Activated naive CD8-positive, alpha-beta T cell treated with anti-CD3 and anti-CD28 coated beads, Interleukin-2, amount 50 U/mL, for 24 hours (primary cell): ENCODE measurements at regions not wholly inside any gene's neighbourhood (a gene's known extent, or its start where the extent isn't known, plus 50 kb on each side); places are given as distances from the start of the nearest gene placed in this dataset.

Experiments
- ATAC-seq: fragments of 150-1000 bp; cut with Tn5 transposase; one replicate; pipeline ENCODE4 v1.10.0; 2021
- DNase-seq: peaks from one replicate; pipeline ENCODE4 v3.0.0; 2021
- H3K27ac Mint-ChIP-seq: one replicate; pipeline ENCODE4 v1.8.0; 2021; ENCODE audit warnings: mild to moderate bottlenecking, mixed read lengths
- H3K27me3 Mint-ChIP-seq: one replicate; pipeline ENCODE4 v1.8.0; 2021; ENCODE audit warnings: mixed read lengths
- H3K36me3 Mint-ChIP-seq: one replicate; pipeline ENCODE4 v1.8.0; 2021; ENCODE audit warnings: low read depth, mixed read lengths
- H3K4me1 Mint-ChIP-seq: one replicate; pipeline ENCODE4 v1.8.0; 2021; ENCODE audit warnings: mixed read lengths
- H3K4me3 Mint-ChIP-seq: one replicate; pipeline ENCODE4 v1.8.0; 2021; ENCODE audit warnings: mild to moderate bottlenecking, moderate library complexity, mixed read lengths
- H3K9me3 Mint-ChIP-seq: one replicate; pipeline ENCODE4 v1.8.0; 2021; ENCODE audit warnings: mixed read lengths

DNA sequence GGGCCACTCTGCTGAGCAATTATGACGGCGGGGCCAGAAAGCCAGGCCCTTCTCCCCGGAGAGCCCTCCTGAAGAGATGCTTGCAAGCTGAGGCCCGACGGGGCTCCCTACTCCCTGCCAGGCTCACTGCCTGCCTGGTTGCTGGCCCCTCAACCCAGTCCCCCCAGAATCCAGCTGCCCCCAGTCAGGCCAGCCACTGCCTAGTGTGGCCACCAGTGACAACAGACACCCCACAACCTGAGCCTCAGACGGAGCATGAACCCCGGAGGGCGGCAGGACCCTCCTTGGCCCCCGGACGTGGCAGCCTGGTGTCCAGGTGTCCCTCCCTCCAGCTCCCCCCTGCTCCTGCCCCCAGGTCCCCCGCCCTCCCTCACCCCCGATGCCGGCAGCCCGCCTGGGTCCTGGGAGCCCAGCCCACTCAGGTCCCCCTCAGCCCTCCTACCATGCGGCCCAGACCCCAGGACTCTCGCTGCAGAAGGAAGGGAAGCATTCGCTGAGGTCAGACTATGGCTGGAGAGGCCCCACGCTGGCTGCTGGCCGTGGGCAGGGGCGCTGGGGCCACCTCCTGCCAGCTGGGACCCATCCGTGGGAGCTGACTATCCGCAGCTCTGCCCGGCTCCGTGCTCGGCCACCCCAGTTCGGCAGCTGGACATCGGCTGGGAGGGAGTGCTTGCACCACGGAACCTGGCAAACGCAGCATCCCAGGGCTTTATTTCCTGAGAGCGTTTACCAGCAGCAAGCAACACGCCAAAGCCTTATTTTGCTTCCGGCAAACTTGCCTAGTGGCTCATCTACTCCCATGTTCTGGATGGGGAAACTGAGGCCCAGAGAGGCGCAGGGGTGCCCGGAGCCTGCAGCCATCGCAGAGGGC is 89.8 kb downstream of the UNCX start:
- DNase-seq (no peak), ATAC-seq (no peak)
- Mint-ChIP-seq H3K9me3 (no peaks in the 10 kb centered on the region), H3K27ac (no peak overlapping the region), H3K4me1 (no peaks in the 10 kb centered on the region), H3K36me3 (no peaks in the 10 kb centered on the region), H3K4me3 (no peak overlapping the region), H3K27me3 (peaks cover 5% of the 10 kb centered on the region)

DNA sequence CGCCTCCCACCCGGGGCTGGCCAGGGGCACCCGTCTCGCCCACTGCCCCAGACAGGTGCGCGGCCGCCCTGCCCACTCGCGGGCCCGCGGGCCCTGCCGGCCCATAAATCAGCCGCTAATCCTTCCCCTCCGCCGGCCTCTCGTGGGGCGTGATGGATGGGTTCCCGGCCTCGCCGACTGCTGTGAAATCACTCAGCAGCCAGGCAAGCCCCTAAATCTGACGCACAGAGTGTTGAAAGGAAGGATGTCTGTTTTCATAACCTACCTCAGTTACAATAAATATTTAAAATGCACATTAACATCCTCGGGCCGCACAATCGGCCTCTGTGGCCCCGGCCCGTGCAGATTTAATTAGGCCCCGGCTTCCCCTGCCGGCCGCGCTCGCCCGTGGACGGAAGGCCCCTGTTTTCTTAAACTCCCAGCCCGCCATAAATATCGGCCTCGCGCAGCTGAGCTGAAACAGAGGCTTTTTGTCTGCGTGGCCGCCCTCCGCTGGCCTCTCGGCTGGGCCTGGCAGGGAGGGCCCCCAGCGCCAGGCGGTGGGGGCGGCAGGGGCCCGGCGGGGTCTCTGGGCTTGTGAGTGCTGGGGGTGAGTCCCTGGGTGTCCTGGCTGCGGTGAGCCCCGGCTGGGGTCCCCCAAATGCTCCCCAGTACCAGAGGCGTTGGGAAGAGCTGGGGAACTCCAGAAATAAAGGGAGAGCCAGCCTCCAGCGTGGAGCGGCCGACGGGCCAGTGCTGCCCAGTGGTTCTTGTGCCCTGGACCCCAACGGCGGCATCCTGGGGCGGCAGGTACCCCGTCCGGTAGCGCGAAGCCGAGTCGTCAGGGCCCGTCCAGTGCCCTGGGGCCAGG is 90.7 kb downstream of the UNCX start:
- ATAC-seq (no peak), DNase-seq (no peak)
- Mint-ChIP-seq H3K27me3 (peaks cover 5% of the 10 kb centered on the region), H3K27ac (no peak overlapping the region), H3K4me3 (no peak overlapping the region), H3K4me1 (no peaks in the 10 kb centered on the region), H3K9me3 (no peaks in the 10 kb centered on the region), H3K36me3 (no peaks in the 10 kb centered on the region)

DNA sequence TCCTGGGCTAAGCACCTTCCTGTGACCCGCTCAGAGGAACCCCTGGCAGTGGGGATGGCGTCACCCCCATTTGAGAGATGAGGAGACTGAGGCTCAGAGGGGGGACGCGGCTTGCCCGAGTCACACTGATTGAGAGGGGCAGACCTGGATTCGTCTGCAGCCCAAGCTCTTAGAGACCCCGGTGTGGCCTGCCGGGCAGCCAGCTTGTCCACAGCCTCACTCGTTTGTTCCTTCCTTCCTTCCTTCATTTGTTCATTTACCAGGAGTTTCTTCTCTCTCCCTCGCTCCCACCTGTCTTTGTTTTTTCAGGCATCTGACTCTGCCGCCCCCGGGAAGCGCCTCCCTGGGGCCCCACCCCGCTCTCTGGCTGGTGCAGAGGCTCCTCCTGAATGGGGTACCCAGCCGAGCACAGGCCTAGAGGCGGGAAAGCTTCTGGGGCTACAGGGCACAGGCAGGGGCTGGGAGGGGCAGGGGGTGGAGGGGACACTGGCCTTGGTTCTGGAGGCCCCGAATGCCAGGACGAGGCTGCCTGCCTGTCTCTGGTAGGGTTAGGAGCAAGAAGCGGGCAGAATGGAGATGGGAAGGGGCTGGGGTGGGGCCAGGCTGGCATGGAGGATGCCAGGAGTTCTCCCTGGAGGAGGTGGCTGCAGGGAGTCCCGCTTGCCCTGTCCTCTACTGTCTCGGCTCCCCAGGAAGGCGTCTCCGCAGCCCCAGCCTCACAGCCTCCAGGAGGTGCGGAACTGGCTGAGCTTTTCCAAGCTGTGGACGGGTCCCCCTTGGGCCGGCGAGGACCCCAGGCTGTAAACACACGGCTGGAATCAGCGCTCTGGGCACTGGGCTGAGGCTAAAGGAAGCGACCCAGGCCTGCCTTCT is 91.6 kb downstream of the UNCX start:
- no peak for DNase-seq
- no peaks in the 10 kb centered on the region for H3K4me1 Mint-ChIP-seq
- H3K27me3 Mint-ChIP-seq = peaks cover 5% of the 10 kb centered on the region

DNA sequence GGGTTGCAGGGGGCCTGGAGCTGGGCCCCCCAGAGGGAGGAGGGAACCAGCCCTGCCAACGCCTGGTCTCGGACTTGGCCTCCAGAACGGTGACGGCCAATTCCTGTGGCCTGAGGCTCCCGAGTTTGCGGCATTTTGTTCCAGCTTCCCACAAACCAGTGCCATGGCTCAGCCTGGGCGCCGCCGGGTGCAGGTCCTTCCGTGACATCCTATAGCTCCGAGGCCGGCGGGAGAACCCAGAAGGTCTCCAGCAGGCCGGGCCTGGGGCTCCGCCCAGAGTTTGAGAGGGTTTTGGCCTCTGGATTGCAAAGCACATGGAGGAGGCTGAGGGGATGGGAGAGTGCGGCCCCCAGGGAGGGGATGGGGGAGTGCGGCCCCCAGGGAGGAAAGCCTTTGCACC is 92.6 kb downstream of the UNCX start:
- Mint-ChIP-seq H3K27me3 (peaks cover 5% of the 10 kb centered on the region), H3K36me3 (no peaks in the 10 kb centered on the region), H3K27ac (no peak overlapping the region), H3K4me3 (no peak overlapping the region), H3K9me3 (no peaks in the 10 kb centered on the region), H3K4me1 (no peaks in the 10 kb centered on the region)
- DNase-seq = no peak
- no peak for ATAC-seq

More for the DNA sequence above, 91.6 kb downstream of the UNCX start:
- Mint-ChIP-seq H3K9me3 (no peaks in the 10 kb centered on the region), H3K27ac (no peak overlapping the region), H3K4me3 (no peak overlapping the region), H3K36me3 (no peaks in the 10 kb centered on the region)
- ATAC-seq = no peak

DNA sequence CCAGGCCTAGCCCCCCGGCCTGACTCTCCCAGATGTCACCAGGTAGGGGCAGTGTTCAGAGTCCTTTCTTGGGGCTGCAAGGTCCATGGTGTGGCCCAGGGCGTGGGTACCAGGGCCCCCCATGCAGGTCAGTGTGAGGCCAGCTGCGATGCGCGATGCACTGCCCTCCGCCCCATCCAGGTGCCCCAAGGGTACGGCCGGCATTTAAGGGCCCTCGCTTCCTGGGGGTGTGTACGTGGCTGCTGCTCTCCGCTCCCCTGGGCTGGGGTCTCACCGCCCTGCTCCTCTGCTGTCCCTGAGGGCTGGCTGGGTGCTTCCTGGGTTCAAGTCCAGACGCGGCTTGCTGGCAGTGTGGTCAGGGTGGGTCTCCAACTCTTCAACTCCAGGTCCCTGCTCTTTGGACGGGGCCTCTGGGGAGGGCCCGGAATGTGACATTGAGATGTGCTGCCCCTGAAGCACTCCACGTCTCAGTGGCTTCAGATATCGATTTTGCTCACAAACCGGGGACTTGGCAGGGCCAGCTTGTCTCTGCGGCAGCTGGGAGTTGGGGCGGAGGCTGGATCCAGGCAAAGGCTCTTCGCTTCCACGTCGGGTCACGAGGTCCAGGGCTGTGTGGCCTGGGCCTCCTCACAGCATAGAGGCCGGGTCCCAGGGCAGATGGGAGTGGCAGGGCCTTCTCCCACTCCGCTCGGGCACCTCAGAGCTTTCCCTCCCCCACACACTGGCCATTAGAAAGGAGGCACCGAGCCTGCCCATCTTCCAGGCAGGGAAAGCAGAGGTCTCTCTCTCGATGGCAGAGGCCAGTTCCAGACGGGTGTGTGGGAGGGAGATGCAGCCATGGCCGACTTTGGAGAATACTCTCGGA is 93.2 kb downstream of the UNCX start:
- no peaks in the 10 kb centered on the region for H3K9me3 Mint-ChIP-seq
- ATAC-seq (no peak), DNase-seq (no peak)
- H3K4me1 Mint-ChIP-seq = no peaks in the 10 kb centered on the region
- H3K27ac Mint-ChIP-seq = no peak overlapping the region
- H3K4me3 Mint-ChIP-seq = no peak overlapping the region
- no peaks in the 10 kb centered on the region for H3K36me3 Mint-ChIP-seq
- H3K27me3 Mint-ChIP-seq = peaks cover 5% of the 10 kb centered on the region

DNA sequence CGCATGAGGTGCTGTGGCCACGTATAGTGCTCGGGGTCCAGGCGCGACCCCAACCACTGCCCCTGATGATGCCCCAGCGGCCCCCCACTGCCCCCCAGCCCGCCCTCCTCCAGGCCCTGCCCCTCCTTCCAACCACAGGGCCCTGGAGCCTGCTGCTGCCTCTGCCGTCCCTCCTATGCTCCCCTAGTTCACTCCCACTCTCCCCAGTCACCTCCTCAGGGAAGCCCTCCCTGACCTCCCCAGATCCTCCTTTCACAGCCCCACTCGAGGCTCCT is 93.8 kb downstream of the UNCX start:
- H3K27ac Mint-ChIP-seq = no peak overlapping the region

DNA sequence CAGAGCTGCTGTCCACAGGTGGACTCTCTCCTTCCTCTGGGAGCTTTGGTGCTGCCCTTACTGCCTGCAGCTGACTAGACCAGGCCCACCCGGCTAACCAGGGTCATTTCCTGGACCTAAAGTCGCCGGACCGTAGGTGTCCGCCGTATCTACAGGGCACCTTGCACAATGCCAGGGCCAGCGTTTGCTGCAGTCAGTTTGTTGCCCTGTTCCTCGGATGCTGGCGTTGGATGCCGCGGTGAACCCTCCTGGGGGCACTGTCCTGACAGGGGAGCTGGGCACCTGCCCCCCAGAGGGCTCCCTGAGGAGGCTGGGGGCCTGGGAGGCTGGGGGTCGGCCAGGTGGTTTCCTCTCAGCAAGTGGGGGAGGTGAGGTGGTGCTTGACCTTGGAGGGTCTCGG is 96.6 kb downstream of the UNCX start:
- ATAC-seq (no peak), DNase-seq (no peak)
- H3K4me1 Mint-ChIP-seq = no peaks in the 10 kb centered on the region
- H3K9me3 Mint-ChIP-seq = no peaks in the 10 kb centered on the region
- H3K4me3 Mint-ChIP-seq = no peak overlapping the region
- H3K27me3 Mint-ChIP-seq = peaks cover 8% of the 10 kb centered on the region
- no peak overlapping the region for H3K27ac Mint-ChIP-seq
- no peaks in the 10 kb centered on the region for H3K36me3 Mint-ChIP-seq

More for the DNA sequence above, 93.8 kb downstream of the UNCX start:
- Mint-ChIP-seq H3K4me1 (no peaks in the 10 kb centered on the region), H3K4me3 (no peak overlapping the region), H3K9me3 (no peaks in the 10 kb centered on the region), H3K27me3 (peaks cover 5% of the 10 kb centered on the region), H3K36me3 (no peaks in the 10 kb centered on the region)
- ATAC-seq = no peak
- no peak for DNase-seq

DNA sequence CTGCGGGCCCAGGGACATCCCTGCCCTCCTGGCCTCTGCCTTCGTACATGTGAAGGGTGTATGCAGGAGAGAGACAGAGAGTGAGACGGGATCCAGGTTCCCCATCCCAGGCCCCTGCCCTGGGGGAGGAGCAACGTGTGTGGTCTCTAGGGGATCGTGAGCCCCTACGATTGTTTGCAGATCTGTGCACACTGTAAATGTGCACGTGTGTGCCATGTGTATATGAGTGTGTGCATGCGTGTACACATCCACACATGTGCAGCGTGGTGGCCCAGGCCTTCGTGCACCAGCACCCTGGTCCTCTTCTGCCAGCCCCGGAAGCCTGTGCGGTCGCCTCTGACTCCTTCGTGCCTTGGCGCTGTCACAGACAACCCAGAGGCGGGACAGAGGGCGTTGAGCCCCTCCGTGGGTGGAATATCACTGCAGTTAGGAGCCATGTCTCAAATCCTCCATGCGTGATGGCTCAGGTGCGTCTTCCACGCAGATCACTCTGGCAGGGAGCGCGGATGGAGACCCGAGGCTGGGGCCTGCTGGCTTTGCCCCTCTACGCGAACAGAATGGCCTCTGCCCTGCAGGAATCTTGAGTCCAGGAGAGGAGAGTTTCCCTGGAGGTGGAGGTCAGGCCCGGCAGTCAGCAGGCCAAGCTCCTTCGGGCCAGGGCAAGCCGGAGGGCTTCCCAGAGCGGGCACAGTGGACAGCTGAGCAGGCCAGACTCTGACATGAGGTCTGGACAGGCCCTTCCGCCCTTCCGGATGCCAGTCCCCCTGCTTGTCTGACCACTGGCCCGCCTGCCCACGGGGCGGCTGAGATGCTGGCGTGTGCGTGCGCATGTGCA is 97.5 kb downstream of the UNCX start:
- ATAC-seq (no peak), DNase-seq (no peak)
- H3K27me3 Mint-ChIP-seq = peaks cover 14% of the 10 kb centered on the region
- H3K36me3 Mint-ChIP-seq = no peaks in the 10 kb centered on the region
- no peak overlapping the region for H3K27ac Mint-ChIP-seq
- H3K4me3 Mint-ChIP-seq = no peak overlapping the region
- H3K4me1 Mint-ChIP-seq = no peaks in the 10 kb centered on the region
- peaks cover 3% of the 10 kb centered on the region for H3K9me3 Mint-ChIP-seq

DNA sequence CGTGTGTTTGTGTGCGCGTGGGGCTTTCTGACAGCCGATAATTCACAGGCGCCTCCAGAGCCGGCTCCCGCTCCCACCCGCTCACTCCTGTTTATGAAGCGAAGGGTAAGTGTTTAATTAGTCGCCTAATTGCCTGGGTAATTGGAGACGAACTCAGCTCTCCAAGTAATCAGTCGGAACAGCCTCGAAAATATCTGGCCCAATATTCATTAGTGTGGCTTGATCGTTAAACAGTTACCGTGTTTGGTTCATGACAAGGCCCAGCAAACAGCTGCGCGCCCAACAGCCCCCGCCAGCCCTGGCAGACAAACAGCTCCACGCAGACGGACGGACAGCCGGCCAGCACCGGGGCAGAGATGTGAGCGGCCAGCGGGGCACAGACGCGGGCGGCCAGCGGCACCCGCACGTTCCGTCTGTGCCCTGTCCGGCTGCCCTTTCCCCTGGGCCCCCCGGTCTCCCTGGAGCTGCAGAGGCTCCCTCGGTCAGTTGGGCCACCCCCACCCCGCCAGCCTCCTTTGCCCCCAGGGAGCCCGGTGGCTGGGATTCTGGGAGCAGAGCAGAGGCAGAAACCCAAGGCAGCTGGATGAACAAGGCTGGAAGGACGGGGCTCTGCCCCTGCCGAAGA is 98.2 kb downstream of the UNCX start:
- DNase-seq = no peak
- Mint-ChIP-seq H3K27me3 (peaks cover 14% of the 10 kb centered on the region), H3K36me3 (no peaks in the 10 kb centered on the region), H3K4me3 (no peak overlapping the region), H3K4me1 (no peaks in the 10 kb centered on the region), H3K9me3 (peaks cover 4% of the 10 kb centered on the region), H3K27ac (no peak overlapping the region)
- ATAC-seq = no peak

DNA sequence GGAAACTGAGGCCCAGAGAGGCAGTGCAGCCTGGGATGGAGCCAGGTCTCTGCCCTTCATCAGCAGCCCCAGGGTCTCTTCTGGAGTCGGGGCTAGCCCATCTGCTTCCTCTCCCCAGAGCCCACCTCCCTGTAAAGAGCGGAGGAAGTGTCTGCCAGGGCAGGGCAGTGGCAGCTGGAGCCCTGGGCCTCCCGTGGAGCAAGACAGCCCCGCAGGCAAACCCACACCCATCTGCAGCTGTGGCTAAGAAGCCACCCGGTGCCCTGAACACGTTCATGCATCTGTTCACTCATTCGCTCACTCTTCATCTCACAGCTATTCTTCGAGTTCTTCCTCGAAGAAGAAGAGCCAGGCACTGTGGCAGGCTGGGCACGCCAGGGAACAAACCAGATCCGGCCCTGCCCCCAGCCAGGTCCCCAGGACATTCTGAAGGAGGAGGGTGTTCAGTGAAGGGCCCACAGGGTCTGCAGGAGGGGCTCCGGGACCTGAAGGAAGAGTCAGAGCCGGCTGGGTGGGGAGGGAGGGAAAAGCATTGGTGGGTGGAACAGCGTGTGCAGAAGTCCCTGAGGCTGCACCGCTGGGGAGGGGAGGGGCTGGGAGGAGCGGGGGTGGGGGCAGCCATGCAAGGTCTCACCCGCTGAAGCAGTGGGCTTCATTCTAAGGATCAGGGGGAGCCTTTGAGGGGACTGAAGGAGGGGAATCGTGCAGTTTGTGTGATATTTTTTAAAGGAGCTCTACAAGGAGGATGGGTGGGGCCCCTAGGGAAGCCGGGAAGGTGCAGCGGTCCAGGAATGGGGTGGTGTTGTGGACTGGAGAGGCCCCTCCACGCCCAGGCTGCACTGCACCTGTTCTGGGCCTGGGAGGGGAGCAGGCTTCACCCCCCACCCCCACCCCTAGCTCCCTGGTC is 99.1 kb downstream of the UNCX start:
- DNase-seq (no peak), ATAC-seq (no peak)
- Mint-ChIP-seq H3K4me1 (no peaks in the 10 kb centered on the region), H3K27me3 (peaks cover 14% of the 10 kb centered on the region), H3K9me3 (peaks cover 11% of the 10 kb centered on the region), H3K4me3 (no peak overlapping the region), H3K36me3 (no peaks in the 10 kb centered on the region), H3K27ac (no peak overlapping the region)

DNA sequence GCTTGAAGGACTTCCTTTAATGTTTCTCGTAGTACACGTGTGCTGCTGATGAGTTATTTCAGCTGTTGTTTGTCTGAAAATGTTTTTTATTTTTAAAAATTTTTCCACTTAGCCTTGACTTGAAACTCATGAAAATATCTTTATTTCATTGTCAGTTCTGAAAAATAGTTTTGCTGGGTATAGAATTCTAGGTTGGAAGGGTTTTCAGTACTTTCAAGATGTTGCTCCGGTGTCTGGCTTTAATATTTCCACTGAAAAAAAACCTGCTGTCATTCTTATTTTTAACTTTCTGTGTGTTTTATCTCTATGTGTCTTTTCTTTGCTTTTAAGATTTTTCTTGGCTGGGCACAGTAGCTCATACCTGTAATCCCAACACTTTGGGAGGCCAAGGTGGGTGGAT is 103.8 kb downstream of the UNCX start:
- no peak overlapping the region for H3K27ac Mint-ChIP-seq
- H3K27me3 Mint-ChIP-seq = peaks cover 28% of the 10 kb centered on the region
- DNase-seq (no peak), ATAC-seq (no peak)
- H3K9me3 Mint-ChIP-seq = peaks cover 25% of the 10 kb centered on the region
- H3K4me1 Mint-ChIP-seq = no peaks in the 10 kb centered on the region
- peaks cover 2% of the 10 kb centered on the region for H3K36me3 Mint-ChIP-seq
- no peak overlapping the region for H3K4me3 Mint-ChIP-seq

DNA sequence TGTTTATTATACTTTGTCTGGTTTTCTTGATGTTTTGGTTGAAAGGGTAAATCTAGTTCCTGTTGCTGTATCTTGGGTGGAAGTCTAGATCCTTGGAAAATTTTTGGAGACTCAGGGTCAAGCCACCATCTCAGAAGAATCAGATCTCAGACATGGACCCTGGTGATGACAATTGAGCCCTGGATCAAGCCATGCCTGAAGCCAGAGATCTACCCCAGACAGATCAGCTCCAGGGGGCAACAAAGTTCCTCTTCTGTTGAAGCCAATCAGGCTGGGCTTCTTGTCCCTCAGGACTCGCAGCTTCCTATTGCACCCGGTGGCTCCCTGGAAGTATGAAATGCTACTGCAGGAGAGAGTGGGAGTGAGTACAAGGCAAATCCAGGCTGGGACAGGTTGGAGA is 106.9 kb downstream of the UNCX start:
- no peak for DNase-seq
- H3K9me3 Mint-ChIP-seq = peaks cover 25% of the 10 kb centered on the region
- peaks cover 2% of the 10 kb centered on the region for H3K36me3 Mint-ChIP-seq
- no peak overlapping the region for H3K27ac Mint-ChIP-seq
- no peaks in the 10 kb centered on the region for H3K4me1 Mint-ChIP-seq
- H3K27me3 Mint-ChIP-seq = peaks cover 19% of the 10 kb centered on the region
- no peak for ATAC-seq
- no peak overlapping the region for H3K4me3 Mint-ChIP-seq
